ENCODE measurements at regions not wholly inside any gene's neighbourhood (a gene's known extent, or its start where the extent isn't known, plus 50 kb on each side); places are given as distances from the start of the nearest gene placed in this dataset.

DNA sequence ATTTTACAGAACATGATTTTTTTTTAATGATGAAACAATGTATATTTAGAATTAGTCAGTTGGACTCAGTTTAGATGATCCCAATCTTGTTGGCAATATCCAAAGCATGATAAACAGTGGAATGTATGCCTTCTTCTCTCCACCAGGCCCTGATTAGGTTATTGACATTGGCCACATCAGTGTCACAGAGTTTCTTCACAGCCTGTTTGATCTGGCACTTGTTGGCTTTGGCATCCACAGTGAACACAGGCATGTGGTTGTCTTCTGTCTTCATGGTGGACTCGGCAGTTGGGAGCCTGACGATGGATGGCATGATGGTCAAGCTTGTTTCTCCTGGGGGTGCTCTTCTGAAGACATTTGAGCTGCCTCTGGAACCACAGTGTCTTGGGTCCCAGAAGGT, 317.5 kb downstream of the PMP22 start:
- no peak for TF ChIP-seq EP300 (conservative IDR thresholded peaks at IDR 0.05; ENCODE audit: poor library complexity, severe bottlenecking)
- Histone ChIP-seq H3K27ac (ENCODE audit: low read length) (no peak overlapping the region), H3K27me3 (ENCODE audit: insufficient read depth, low read depth, low read length) (no peaks in the 10 kb centered on the region), H2AFZ (ENCODE audit: low read depth, low read length) (no peak overlapping the region), H3F3A (ENCODE audit: insufficient read depth, low read length, poor library complexity, severe bottlenecking) (no peaks in the 10 kb centered on the region), H3K79me2 (replicated peaks; ENCODE audit: insufficient read depth, low read length) (no peaks in the 10 kb centered on the region), H3K9me2 (ENCODE audit: insufficient read depth, low read length) (no peaks in the 10 kb centered on the region), H3K4me2 (ENCODE audit: low read length) (no peak overlapping the region), H3K9ac (ENCODE audit: low read length) (no peak overlapping the region), H3K36me3 (ENCODE audit: insufficient read depth, low read length) (no peaks in the 10 kb centered on the region), H3K4me3 (ENCODE audit: low read length) (no peak overlapping the region), H4K20me1 (ENCODE audit: insufficient read depth) (no peaks in the 10 kb centered on the region), H3K9me3 (ENCODE audit: low read length) (no peaks in the 10 kb centered on the region)

DNA sequence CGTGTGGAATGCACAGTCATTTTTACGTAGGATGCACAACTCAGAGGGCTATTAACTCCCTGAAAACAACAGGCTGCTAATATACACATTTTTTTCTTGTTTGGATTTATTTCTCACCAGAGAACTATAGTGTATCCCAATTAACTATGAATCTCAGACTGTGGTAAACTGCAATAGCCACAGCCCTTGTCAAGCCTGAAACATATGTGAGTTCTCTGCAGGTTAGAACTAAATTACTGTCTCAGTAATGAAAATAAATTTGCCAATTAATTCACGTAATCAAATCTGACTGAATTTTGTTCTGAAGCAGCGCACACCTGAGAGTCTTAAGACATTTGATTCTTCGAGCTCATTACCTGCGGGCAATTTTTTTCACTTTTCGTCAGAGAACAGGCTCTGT, 318.6 kb downstream of the PMP22 start:
- Histone ChIP-seq H3K79me2 (replicated peaks; ENCODE audit: insufficient read depth, low read length) (no peaks in the 10 kb centered on the region), H3K9me3 (ENCODE audit: low read length) (no peaks in the 10 kb centered on the region), H2AFZ (ENCODE audit: low read depth, low read length) (no peak overlapping the region), H3K36me3 (ENCODE audit: insufficient read depth, low read length) (no peaks in the 10 kb centered on the region), H3F3A (ENCODE audit: insufficient read depth, low read length, poor library complexity, severe bottlenecking) (no peaks in the 10 kb centered on the region), H3K4me2 (ENCODE audit: low read length) (no peak overlapping the region), H3K4me3 (ENCODE audit: low read length) (no peak overlapping the region), H3K9ac (ENCODE audit: low read length) (no peak overlapping the region), H3K9me2 (ENCODE audit: insufficient read depth, low read length) (no peaks in the 10 kb centered on the region), H3K27me3 (ENCODE audit: insufficient read depth, low read depth, low read length) (no peaks in the 10 kb centered on the region), H3K27ac (ENCODE audit: low read length) (no peak overlapping the region), H4K20me1 (ENCODE audit: insufficient read depth) (no peaks in the 10 kb centered on the region)
- TF ChIP-seq SMC3 (conservative IDR thresholded peaks at IDR 0.05; ENCODE audit: poor library complexity): no peak
- no peak for TF ChIP-seq EZH2 (IDR thresholded peaks at IDR 0.05; ENCODE audit: borderline replicate concordance, insufficient read depth, low read length, poor library complexity, severe bottlenecking)
- TF ChIP-seq EP300 (conservative IDR thresholded peaks at IDR 0.05; ENCODE audit: poor library complexity, severe bottlenecking): no peak
- TF ChIP-seq TAF1 (IDR thresholded peaks at IDR 0.05; ENCODE audit: low read depth): no peak

DNA sequence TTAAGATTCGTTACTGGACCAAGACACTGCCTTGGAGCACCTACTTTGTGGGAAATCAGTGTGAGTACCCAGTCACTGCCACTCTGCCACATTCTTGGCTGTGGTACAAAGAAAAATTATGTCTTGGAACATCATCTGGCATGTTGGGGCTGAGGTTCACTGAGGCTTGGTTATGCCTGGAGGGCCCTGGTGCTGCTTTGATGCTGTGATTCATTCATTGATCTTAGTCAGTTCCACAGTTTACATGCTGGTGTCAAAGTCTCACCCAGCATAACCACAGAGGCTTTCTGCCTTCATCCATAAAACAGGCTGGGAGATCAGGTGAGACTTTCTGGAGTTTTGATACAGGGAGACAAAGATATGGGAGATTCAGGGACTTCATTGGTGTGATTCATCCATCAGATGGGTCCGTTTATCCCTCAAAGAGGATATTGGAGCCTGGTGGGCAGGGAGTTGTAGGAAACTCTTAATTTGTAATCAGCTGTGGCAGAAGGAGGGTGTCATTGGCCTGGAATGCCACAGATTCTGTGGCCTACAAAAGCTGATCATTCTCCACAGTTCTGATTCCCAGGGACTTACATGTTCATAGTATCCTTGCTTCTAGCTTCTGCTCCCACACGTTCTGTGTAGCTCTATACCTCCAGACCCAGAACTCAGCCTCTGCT, 322.5 kb downstream of the PMP22 start:
- TF ChIP-seq, protein P1, sequence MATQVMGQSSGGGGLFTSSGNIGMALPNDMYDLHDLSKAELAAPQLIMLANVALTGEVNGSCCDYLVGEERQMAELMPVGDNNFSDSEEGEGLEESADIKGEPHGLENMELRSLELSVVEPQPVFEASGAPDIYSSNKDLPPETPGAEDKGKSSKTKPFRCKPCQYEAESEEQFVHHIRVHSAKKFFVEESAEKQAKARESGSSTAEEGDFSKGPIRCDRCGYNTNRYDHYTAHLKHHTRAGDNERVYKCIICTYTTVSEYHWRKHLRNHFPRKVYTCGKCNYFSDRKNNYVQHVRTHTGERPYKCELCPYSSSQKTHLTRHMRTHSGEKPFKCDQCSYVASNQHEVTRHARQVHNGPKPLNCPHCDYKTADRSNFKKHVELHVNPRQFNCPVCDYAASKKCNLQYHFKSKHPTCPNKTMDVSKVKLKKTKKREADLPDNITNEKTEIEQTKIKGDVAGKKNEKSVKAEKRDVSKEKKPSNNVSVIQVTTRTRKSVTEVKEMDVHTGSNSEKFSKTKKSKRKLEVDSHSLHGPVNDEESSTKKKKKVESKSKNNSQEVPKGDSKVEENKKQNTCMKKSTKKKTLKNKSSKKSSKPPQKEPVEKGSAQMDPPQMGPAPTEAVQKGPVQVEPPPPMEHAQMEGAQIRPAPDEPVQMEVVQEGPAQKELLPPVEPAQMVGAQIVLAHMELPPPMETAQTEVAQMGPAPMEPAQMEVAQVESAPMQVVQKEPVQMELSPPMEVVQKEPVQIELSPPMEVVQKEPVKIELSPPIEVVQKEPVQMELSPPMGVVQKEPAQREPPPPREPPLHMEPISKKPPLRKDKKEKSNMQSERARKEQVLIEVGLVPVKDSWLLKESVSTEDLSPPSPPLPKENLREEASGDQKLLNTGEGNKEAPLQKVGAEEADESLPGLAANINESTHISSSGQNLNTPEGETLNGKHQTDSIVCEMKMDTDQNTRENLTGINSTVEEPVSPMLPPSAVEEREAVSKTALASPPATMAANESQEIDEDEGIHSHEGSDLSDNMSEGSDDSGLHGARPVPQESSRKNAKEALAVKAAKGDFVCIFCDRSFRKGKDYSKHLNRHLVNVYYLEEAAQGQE (IDR thresholded peaks at IDR 0.05; ENCODE audit: borderline replicate concordance): no peak
- TF ChIP-seq SMC3 (conservative IDR thresholded peaks at IDR 0.05; ENCODE audit: poor library complexity) (no peak), MXI1 (conservative IDR thresholded peaks at IDR 0.05; ENCODE audit: poor library complexity, severe bottlenecking) (no peak)
- TF ChIP-seq, protein P2, sequence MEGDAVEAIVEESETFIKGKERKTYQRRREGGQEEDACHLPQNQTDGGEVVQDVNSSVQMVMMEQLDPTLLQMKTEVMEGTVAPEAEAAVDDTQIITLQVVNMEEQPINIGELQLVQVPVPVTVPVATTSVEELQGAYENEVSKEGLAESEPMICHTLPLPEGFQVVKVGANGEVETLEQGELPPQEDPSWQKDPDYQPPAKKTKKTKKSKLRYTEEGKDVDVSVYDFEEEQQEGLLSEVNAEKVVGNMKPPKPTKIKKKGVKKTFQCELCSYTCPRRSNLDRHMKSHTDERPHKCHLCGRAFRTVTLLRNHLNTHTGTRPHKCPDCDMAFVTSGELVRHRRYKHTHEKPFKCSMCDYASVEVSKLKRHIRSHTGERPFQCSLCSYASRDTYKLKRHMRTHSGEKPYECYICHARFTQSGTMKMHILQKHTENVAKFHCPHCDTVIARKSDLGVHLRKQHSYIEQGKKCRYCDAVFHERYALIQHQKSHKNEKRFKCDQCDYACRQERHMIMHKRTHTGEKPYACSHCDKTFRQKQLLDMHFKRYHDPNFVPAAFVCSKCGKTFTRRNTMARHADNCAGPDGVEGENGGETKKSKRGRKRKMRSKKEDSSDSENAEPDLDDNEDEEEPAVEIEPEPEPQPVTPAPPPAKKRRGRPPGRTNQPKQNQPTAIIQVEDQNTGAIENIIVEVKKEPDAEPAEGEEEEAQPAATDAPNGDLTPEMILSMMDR (IDR thresholded peaks at IDR 0.05; ENCODE audit: poor library complexity, severe bottlenecking): no peak
- H2AFZ ChIP-seq (ENCODE audit: low read depth, low read length): no peak overlapping the region
- H3K79me2 ChIP-seq (replicated peaks; ENCODE audit: insufficient read depth, low read length): no peaks in the 10 kb centered on the region

More for the DNA sequence above, 322.5 kb downstream of the PMP22 start:
- H3K9me3 ChIP-seq (ENCODE audit: low read length): no peaks in the 10 kb centered on the region
- H3K4me2 ChIP-seq (ENCODE audit: low read length): no peak overlapping the region
- no peaks in the 10 kb centered on the region for H3K27me3 ChIP-seq (ENCODE audit: insufficient read depth, low read depth, low read length)
- H3K9ac ChIP-seq (ENCODE audit: low read length): no peak overlapping the region
- H3K36me3 ChIP-seq (ENCODE audit: insufficient read depth, low read length): no peaks in the 10 kb centered on the region
- H3K4me3 ChIP-seq (ENCODE audit: low read length): no peak overlapping the region
- H3F3A ChIP-seq (ENCODE audit: insufficient read depth, low read length, poor library complexity, severe bottlenecking): no peaks in the 10 kb centered on the region
- H4K20me1 ChIP-seq (ENCODE audit: insufficient read depth): no peaks in the 10 kb centered on the region
- no peaks in the 10 kb centered on the region for H3K9me2 ChIP-seq (ENCODE audit: insufficient read depth, low read length)
- H3K27ac ChIP-seq (ENCODE audit: low read length): no peak overlapping the region

Measured in neural cell (in vitro differentiated cells).